ENCODE measurements at regions not wholly inside any gene's neighbourhood (a gene's known extent, or its start where the extent isn't known, plus 50 kb on each side); places are given as distances from the start of the nearest gene placed in this dataset.
"Not testable (repeated sequence)": the region's sequence is repeated elsewhere in the genome, so short reads cannot be mapped to it uniquely, and the experiment has no call there.

- not testable (repeated sequence) for DNase-seq
These were observed 358.0 kb downstream of the ETV1 start for GRCh38 chr7:13631207-13632049.

- no peak for DNase-seq
These were observed 355.6 kb downstream of the ETV1 start for GRCh38 chr7:13633857-13634256.

GRCh38 chr7:13639396-13639795, 350.1 kb downstream of the ETV1 start:
- peak; percentile 89 for DNase-seq

GRCh38 chr7:13641714-13642113, 347.8 kb downstream of the ETV1 start:
- no peak for DNase-seq

- no peak for DNase-seq
These were observed 338.3 kb downstream of the ETV1 start for GRCh38 chr7:13651167-13651566.

- DNase-seq, result no peak
These were observed 333.1 kb downstream of the ETV1 start for GRCh38 chr7:13656330-13656729.

- DNase-seq, result no peak
These were observed 316.2 kb downstream of the ETV1 start for GRCh38 chr7:13673290-13673689.

- DNase-seq, result no peak
These were observed 306.8 kb downstream of the ETV1 start for GRCh38 chr7:13682626-13683025.

GRCh38 chr7:13687500-13687899, 302.0 kb downstream of the ETV1 start:
- DNase-seq, result no peak

GRCh38 chr7:13692548-13692947, 296.9 kb downstream of the ETV1 start:
- no peak for DNase-seq

- no peak for DNase-seq
These were observed 287.2 kb downstream of the ETV1 start for GRCh38 chr7:13702251-13702650.

GRCh38 chr7:13708670-13709069, 280.8 kb downstream of the ETV1 start:
- no peak for DNase-seq

GRCh38 chr7:13713092-13713491, 276.4 kb downstream of the ETV1 start:
- DNase-seq, result no peak

GRCh38 chr7:13715534-13715933, 273.9 kb downstream of the ETV1 start:
- DNase-seq, result no peak

GRCh38 chr7:13717031-13717430, 272.4 kb downstream of the ETV1 start:
- no peak for DNase-seq

- no peak for DNase-seq
These were observed 265.1 kb downstream of the ETV1 start for GRCh38 chr7:13724191-13724976.

- DNase-seq, result no peak
These were observed 264.4 kb downstream of the ETV1 start for GRCh38 chr7:13724977-13725566.

GRCh38 chr7:13725591-13725990, 263.9 kb downstream of the ETV1 start:
- DNase-seq, result no peak

GRCh38 chr7:13727279-13727678, 262.2 kb downstream of the ETV1 start:
- no peak for DNase-seq

GRCh38 chr7:13727751-13728150, 261.7 kb downstream of the ETV1 start:
- DNase-seq, result no peak

- not testable (repeated sequence) for DNase-seq
These were observed 261.0 kb downstream of the ETV1 start for GRCh38 chr7:13728430-13728829.

GRCh38 chr7:13731643-13732042, 257.8 kb downstream of the ETV1 start:
- DNase-seq, result no peak

- no peak for DNase-seq
These were observed 251.9 kb downstream of the ETV1 start for GRCh38 chr7:13737563-13737962.

GRCh38 chr7:13742126-13742525, 247.3 kb downstream of the ETV1 start:
- no peak for DNase-seq

Data from NCI-H524 treated with DMSO at 0.1 percent for 48 hours (cell line).